ENCODE measurements at regions not wholly inside any gene's neighbourhood (a gene's known extent, or its start where the extent isn't known, plus 50 kb on each side); places are given as distances from the start of the nearest gene placed in this dataset.

DNA sequence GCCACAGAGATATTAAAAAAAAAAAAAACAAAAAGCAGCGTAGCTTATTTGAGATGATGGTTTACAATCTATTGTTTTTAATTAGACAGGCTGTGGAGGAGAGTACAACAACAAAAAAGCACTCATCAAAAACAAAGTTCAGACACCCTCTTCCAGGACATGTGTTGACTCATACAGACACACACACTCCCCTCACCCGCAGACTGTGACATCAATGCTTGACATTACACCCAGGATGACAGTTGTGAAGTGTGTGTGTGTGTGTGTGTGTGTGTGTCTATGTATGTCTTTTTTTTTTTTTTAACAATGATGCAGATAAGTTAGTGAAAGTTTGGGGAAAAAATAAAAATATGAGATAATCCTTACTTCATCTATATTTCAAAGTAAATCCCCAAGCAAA is 303.6 kb downstream of the GPAM start:
- Histone ChIP-seq H3K56ac (ENCODE audit: extremely low read depth, insufficient read depth, low read length) (no peak overlapping the region), H3K18ac (ENCODE audit: low read depth, low read length) (no peak overlapping the region), H2AK9ac (replicated peaks; ENCODE audit: low read depth, low read length, poor library complexity) (no peak overlapping the region), H3K14ac (replicated peaks; ENCODE audit: low read depth, low read length) (no peak overlapping the region), H3K4me1 (ENCODE audit: control insufficient read depth, insufficient read depth, low read length) (no peaks in the 10 kb centered on the region), H2BK20ac (ENCODE audit: low read depth, low read length) (no peak overlapping the region), H3K36me3 (ENCODE audit: control insufficient read depth, insufficient read depth, low read length) (no peaks in the 10 kb centered on the region), H2BK120ac (ENCODE audit: low read depth, low read length) (no peak overlapping the region), H4K5ac (ENCODE audit: low read depth, low read length) (no peak overlapping the region), H3K27me3 (ENCODE audit: control insufficient read depth, insufficient read depth, low read length) (no peaks in the 10 kb centered on the region), H3K4me3 (ENCODE audit: insufficient read depth, low read depth, low read length) (no peak overlapping the region), H2BK15ac (ENCODE audit: low read depth, low read length) (no peak overlapping the region), H3K27ac (ENCODE audit: insufficient read depth, low read length) (no peak overlapping the region), H3K9me3 (ENCODE audit: control insufficient read depth, insufficient read depth, low read length) (peaks cover 15% of the 10 kb centered on the region), H4K8ac (ENCODE audit: low read depth in 2 of 2, low read length in 2 of 2) (no peak overlapping the region), H3K9me1 (ENCODE audit: insufficient read depth, low read length) (no peaks in the 10 kb centered on the region), H3K9ac (ENCODE audit: low read depth, low read length) (no peak overlapping the region), H3K4ac (ENCODE audit: low read depth, low read length) (no peak overlapping the region), H2AFZ (replicated peaks; ENCODE audit: low read length, poor library complexity) (no peak overlapping the region), H3K4me2 (ENCODE audit: low read depth, low read length) (no peak overlapping the region), H4K20me1 (ENCODE audit: insufficient read depth, low read length) (no peaks in the 10 kb centered on the region), H3K79me1 (ENCODE audit: low read depth in 1 of 2, low read length in 2 of 2) (no peaks in the 10 kb centered on the region), H2BK5ac (ENCODE audit: low read depth, low read length, poor library complexity, severe bottlenecking) (no peak overlapping the region), H4K91ac (ENCODE audit: insufficient read depth, low read depth, low read length) (no peak overlapping the region), H2AK5ac (ENCODE audit: low read depth, low read length) (no peak overlapping the region), H3K23ac (ENCODE audit: low read depth, low read length) (no peak overlapping the region)
- BruUV-seq (replicated peaks): no TSS peak
- no CpG with 5 or more reads among the region's 2 CpGs for WGBS, 2 experiments (ENCODE audit: extremely low coverage in 2 of 2, insufficient read length in 1 of 2)
- in situ Hi-C loops (cut with MboI; ENCODE audit: low sequenced_read_pairs) (no loop called here), dilution Hi-C loops (cut with HindIII; ENCODE audit: low sequenced_read_pairs, unreplicated experiment) (no loop called here), intact Hi-C loops (cut with micrococcal nuclease) (no loop called here)
- ChIA-PET CTCF (no interaction called here), POLR2A (ENCODE audit: unreplicated experiment) (no interaction called here)
- TF ChIP-seq MXI1 (IDR thresholded peaks at IDR 0.05; ENCODE audit: borderline replicate concordance, low read depth, low read length) (no peak), ELK1 (IDR thresholded peaks at IDR 0.05; ENCODE audit: borderline replicate concordance, low read depth, low read length) (no peak), FOS (IDR thresholded peaks at IDR 0.05; ENCODE audit: low read depth, low read length) (no peak), BHLHE40 (IDR thresholded peaks at IDR 0.05; ENCODE audit: low read depth, low read length) (no peak)
- ATAC-seq (ENCODE audit: low read depth): no peak
- DNase-seq: no peak
